ENCODE measurements at regions not wholly inside any gene's neighbourhood (a gene's known extent, or its start where the extent isn't known, plus 50 kb on each side); places are given as distances from the start of the nearest gene placed in this dataset.
"Not testable (repeated sequence)": the region's sequence is repeated elsewhere in the genome, so short reads cannot be mapped to it uniquely, and the experiment has no call there.

- DNase-seq (ENCODE audit: low spot score), result not testable (repeated sequence)
These were observed 64.5 kb downstream of the SLC30A10 start for GRCh38 chr1:219863816-219864215.

DNA sequence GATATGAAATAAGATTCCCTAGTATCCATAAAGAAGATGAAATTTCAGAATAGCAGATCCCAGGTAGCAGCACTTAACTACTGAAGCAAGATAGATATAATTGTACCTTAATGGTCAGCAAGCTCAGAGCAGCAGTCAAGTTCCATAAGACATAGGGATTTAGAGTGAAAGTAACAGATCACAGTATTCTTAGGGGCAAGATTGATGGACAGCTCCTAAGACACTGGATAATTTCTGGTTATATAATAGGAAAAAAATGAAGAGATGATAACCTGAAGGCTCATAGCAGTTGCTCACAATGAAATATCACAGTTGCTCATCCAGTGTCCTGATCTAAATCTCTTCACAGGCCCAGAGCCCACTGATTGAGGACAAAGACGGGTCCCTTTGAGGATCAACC is 66.0 kb downstream of the SLC30A10 start:
- DNase-seq (ENCODE audit: low spot score), result no peak

GRCh38 chr1:219858980-219859379 is 69.4 kb downstream of the SLC30A10 start:
- DNase-seq (ENCODE audit: low spot score), result no peak

- no peak for DNase-seq (ENCODE audit: low spot score)
These were observed 81.0 kb downstream of the SLC30A10 start for GRCh38 chr1:219847215-219847855.

DNA sequence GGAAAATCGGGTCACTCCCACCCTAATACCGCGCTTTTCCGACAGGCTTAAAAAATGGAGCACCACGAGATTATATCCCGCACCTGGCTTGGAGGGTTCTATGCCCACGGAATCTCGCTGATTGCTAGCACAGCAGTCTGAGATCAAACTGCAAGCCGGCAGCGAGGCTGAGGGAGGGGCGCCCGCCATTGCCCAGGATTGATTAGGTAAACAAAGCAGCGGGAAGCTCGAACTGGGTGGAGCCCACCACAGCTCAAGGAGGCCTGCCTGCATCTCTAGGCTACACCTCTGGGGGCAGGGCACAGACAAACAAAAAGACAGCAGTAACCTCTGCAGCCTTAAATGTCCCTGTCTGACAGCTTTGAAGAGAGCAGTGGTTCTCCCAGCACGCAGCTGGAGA is 88.8 kb downstream of the SLC30A10 start:
- not testable (repeated sequence) for DNase-seq (ENCODE audit: low spot score)

DNA sequence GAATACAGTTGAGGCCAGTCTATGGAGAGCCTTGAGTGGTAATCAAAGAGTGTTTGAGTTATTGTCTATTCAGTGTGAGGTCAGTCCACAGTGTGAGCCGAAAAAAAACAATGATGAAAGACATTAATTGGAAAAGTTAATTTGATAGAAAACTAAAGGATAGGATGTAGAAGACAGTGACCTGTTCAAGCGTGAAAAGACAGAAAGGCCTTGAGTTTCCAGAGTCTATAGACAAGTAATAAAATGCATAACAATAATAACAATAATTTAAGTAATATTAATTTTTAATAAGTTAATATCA is 90.4 kb downstream of the SLC30A10 start:
- DNase-seq (ENCODE audit: low spot score), result no peak

DNA sequence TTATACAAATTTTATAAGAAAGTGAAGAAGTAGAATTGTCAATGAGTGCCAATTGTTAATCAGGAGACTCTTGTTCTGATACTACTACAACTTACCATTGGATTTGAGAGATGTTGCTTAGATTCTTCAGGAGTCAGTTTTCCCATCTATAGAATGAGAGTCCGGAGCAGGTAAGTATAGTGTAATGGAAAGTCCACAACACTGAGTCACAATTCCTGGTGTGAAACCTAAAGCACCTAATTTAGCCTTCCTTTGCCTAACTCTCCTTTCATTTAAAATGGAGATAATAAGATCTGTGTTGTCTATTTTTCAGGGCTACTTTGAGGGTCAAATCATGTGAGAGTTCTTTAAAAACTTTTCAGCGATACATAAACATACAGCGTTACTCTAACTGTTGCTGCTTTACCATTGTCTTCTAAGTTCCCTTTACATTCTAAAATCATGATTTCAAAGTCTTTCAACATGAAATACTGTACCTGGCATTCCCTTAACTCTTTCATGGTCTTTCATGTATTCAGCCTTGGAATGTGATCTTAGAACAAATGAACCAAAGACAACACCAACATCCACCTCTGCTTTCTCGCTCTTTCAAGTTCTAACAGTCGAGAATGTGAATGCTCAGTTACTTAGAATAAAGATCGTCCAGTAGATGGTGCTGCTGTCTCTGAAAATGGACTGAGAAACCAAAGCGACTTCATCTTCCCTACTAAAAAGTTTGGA is 90.9 kb downstream of the SLC30A10 start:
- DNase-seq (ENCODE audit: low spot score), result peak; percentile 59

- DNase-seq (ENCODE audit: low spot score), result no peak
These were observed 93.9 kb downstream of the SLC30A10 start for GRCh38 chr1:219834314-219834917.

GRCh38 chr1:219833214-219833815 is 95.0 kb downstream of the SLC30A10 start:
- DNase-seq (ENCODE audit: low spot score), result no peak

GRCh38 chr1:219826290-219826689 is 102.1 kb downstream of the SLC30A10 start:
- no peak for DNase-seq (ENCODE audit: low spot score)

DNA sequence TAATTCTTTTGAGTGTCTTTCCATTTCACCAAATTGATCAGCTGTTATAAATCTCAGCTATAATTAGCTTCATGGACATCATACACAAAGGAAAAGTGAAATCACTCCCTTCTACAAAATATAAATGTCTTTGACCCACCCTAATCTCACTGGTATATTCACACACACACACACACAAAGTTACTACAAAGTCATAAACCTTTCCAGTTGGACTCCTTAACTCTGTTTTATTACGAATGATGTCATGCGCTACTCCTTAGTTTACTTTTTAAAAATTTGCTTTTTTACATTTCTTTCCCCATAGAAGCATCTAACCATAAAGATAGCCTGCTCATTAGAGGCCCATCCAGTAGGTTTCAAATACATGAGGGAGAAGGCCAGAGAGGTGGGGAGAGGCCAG is 103.0 kb downstream of the SLC30A10 start:
- no peak for DNase-seq (ENCODE audit: low spot score)

- no peak for DNase-seq (ENCODE audit: low spot score)
These were observed 104.0 kb downstream of the SLC30A10 start for GRCh38 chr1:219824338-219824737.

GRCh38 chr1:219820551-219820950 is 107.8 kb downstream of the SLC30A10 start:
- no peak for DNase-seq (ENCODE audit: low spot score)

DNA sequence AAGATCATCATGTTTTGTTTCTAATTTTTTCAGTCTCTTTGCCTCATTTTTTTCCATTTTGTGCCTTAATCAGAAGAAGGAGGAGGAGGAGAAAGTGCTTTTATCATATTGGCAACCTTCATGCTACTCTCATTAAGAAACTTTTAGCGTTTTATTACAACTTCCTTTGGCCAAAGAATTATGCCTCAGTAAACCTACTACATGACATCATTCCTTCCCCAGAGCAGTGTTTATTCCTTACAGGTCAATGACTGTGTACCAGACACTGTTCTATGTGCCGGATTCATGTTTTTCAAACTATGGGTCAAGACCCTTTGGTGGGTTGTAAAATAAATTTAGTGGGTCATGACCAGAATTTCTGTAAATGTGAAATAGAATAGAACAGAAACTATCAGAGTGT is 110.4 kb downstream of the SLC30A10 start:
- DNase-seq (ENCODE audit: low spot score), result no peak

- DNase-seq (ENCODE audit: low spot score), result no peak
These were observed 115.1 kb downstream of the SLC30A10 start for GRCh38 chr1:219813294-219813693.

DNA sequence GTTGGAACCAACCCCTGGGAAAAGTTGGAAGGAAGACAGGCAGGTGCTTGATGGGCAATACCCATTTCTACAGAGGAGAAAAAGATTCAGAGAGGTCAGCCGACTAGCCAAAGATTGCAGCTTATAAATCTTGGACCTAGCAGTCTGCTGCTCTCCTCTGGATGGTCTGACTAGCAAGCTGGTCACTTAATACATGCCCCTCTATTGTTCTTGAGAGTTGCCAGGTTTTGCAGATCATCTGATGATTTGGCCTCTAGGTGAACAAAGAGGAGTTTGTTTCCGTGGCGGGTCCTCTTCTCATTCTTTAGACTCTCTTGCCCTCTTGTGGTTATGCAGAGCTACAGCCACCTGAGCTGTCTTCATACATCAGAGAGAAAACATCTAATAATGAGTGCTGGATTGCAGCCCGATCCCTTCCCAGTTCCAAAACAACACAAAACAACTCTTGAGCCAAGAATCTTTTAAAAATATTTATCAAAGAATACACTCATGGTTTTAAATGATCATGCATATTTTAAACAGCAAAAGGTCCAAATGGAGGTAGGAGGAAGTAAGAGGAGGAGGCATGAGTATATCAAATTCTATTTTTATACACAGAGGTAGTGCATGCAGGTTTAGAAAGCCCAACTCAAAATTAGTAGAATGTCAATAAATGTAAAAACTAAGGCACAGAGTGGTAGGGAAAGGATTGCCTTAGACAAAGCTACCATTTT is 115.7 kb downstream of the SLC30A10 start:
- DNase-seq (ENCODE audit: low spot score), result peak; percentile 85

DNA sequence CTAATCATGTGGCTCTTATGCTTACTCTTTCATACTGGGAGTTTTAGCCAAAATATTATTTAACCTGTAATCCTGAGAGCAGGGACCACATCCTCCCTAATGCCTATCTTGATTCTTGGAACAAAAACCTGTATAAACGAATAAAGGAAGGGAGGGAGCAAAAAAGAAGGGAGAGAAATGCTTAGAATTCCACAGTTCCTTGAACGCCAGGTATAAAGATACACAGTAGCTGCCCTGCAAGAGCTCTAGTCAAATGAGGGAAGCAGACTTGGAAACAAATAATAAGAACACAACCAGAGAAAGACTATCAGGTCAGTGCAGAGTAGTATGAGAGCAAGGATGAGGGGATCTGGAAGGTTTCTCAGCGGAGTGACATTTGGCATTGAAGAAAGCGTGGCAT is 116.3 kb downstream of the SLC30A10 start:
- DNase-seq (ENCODE audit: low spot score), result no peak

DNA sequence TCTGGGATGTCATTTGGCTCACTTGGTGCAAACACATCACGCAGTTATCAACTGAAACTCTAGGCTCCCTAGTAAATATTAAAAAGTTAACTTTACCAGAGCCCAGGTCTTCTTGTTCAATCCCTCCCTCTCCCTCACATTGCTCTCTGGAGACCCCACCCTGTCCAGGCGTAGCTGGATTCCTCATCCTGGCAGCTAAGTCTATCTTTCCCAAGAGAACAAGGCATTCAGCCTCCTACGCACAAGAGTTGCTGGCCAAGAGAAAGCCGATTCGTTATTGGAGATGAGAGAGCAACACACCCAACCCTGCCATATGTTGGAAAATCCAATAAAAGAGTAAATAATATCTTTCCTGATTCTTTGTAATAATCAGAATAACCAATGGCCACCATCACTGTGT is 117.9 kb downstream of the SLC30A10 start:
- DNase-seq (ENCODE audit: low spot score), result no peak

GRCh38 chr1:219808790-219809189 is 119.6 kb downstream of the SLC30A10 start:
- DNase-seq (ENCODE audit: low spot score), result no peak

DNA sequence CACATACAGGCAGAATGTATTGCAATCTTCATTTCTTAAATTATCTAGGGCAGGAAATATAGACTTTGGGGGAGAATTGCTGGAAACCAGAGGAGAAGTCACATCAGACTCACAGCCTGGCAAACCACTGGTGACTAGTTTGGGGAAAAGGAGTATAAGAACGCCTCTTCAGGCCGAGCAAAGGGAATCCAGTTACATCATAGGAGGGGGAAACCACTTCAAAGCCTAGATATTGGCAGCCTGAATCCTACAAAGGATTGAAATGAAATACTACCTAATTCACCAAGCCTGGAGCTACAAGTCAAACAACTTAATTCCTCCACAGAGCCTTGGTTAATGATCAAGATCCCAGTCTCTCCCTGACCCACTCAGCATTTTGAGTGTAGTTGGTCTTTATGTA is 121.7 kb downstream of the SLC30A10 start:
- DNase-seq (ENCODE audit: low spot score), result no peak

- no peak for DNase-seq (ENCODE audit: low spot score)
These were observed 122.3 kb downstream of the SLC30A10 start for GRCh38 chr1:219806020-219806419.

DNA sequence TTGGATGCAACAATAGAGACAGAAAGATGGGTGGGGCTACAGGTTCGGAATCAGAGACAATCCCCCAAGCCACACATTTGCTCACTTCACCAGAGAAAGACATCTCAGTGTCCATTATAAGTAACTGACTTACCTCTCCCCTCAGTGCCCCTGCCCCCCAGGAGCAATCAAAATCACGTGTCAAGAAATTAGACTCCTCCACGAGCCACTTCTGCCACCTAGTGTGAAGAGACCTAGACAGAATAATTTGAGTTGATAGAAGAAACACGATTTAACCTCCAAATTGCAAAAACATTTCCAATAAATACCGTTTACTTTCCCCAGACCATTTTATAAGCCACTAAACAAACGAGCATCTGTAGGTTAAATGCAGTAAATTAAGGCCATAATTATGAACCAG is 123.2 kb downstream of the SLC30A10 start:
- DNase-seq (ENCODE audit: low spot score), result no peak
